ENCODE measurements at regions not wholly inside any gene's neighbourhood (a gene's known extent, or its start where the extent isn't known, plus 50 kb on each side); places are given as distances from the start of the nearest gene placed in this dataset.

DNA sequence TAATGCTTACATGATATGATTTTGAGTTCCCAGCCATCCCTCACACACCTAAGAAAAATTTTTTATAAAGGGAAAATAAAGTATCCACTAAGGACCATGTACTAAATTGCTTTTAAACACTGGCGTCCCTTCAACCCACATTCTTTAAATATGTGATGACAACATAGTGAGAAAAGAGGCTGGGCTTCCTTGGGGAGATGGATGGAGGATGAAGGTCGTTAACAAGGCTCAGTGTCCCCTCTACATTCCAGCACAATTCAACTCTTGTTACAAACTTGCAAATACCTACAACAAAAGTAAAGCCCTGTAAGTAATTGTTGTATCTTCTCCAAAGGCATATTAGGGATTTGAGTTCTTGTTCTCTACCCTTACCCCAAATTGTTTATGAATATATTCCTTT is 87.2 kb upstream of the SLC4A7 start:
- TF ChIP-seq, protein P1, sequence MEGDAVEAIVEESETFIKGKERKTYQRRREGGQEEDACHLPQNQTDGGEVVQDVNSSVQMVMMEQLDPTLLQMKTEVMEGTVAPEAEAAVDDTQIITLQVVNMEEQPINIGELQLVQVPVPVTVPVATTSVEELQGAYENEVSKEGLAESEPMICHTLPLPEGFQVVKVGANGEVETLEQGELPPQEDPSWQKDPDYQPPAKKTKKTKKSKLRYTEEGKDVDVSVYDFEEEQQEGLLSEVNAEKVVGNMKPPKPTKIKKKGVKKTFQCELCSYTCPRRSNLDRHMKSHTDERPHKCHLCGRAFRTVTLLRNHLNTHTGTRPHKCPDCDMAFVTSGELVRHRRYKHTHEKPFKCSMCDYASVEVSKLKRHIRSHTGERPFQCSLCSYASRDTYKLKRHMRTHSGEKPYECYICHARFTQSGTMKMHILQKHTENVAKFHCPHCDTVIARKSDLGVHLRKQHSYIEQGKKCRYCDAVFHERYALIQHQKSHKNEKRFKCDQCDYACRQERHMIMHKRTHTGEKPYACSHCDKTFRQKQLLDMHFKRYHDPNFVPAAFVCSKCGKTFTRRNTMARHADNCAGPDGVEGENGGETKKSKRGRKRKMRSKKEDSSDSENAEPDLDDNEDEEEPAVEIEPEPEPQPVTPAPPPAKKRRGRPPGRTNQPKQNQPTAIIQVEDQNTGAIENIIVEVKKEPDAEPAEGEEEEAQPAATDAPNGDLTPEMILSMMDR (IDR thresholded peaks at IDR 0.05 in 2 of 3, conservative IDR thresholded peaks at IDR 0.05 in 1 of 3; ENCODE audit: borderline replicate concordance in 1 of 3, insufficient read depth in 1 of 3, low read depth in 2 of 3, low read length in 2 of 3) = no peak
- no peak for TF ChIP-seq POLR2A (IDR thresholded peaks at IDR 0.05; ENCODE audit: borderline replicate concordance, extremely low read depth, insufficient read depth, insufficient read length)
- no peak for TF ChIP-seq EZH2phosphoT487 (IDR thresholded peaks at IDR 0.05; ENCODE audit: borderline replicate concordance)
- TF ChIP-seq TCF7L2 (IDR thresholded peaks at IDR 0.05; ENCODE audit: borderline replicate concordance, extremely low read depth, insufficient read depth, insufficient read length) = no peak
- TF ChIP-seq ZNF274 (IDR thresholded peaks at IDR 0.05; ENCODE audit: low read depth, low read length) = no peak
- no peak for TF ChIP-seq ZFX (IDR thresholded peaks at IDR 0.05)
- TF ChIP-seq YY1 (IDR thresholded peaks at IDR 0.05; ENCODE audit: extremely low read depth, insufficient replicate concordance, low read depth, low read length) = no peak
- TF ChIP-seq SRF (IDR thresholded peaks at IDR 0.05; ENCODE audit: low read depth) = no peak
